ENCODE measurements at regions not wholly inside any gene's neighbourhood (a gene's known extent, or its start where the extent isn't known, plus 50 kb on each side); places are given as distances from the start of the nearest gene placed in this dataset.

- intact Hi-C loops (cut with DNase I) = no loop called here
- TF ChIP-seq, protein P1, sequence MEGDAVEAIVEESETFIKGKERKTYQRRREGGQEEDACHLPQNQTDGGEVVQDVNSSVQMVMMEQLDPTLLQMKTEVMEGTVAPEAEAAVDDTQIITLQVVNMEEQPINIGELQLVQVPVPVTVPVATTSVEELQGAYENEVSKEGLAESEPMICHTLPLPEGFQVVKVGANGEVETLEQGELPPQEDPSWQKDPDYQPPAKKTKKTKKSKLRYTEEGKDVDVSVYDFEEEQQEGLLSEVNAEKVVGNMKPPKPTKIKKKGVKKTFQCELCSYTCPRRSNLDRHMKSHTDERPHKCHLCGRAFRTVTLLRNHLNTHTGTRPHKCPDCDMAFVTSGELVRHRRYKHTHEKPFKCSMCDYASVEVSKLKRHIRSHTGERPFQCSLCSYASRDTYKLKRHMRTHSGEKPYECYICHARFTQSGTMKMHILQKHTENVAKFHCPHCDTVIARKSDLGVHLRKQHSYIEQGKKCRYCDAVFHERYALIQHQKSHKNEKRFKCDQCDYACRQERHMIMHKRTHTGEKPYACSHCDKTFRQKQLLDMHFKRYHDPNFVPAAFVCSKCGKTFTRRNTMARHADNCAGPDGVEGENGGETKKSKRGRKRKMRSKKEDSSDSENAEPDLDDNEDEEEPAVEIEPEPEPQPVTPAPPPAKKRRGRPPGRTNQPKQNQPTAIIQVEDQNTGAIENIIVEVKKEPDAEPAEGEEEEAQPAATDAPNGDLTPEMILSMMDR (IDR thresholded peaks at IDR 0.05) = no peak
- TF ChIP-seq POLR2A (IDR thresholded peaks at IDR 0.05) = no peak
- WGBS, 4 donors = 43 to 50% (median 47%) methylated on average over 3 of the region's 3 CpGs
These were observed 440.5 kb upstream of the ID2 start for GRCh38 chr2:8241317-8241716.

DNA sequence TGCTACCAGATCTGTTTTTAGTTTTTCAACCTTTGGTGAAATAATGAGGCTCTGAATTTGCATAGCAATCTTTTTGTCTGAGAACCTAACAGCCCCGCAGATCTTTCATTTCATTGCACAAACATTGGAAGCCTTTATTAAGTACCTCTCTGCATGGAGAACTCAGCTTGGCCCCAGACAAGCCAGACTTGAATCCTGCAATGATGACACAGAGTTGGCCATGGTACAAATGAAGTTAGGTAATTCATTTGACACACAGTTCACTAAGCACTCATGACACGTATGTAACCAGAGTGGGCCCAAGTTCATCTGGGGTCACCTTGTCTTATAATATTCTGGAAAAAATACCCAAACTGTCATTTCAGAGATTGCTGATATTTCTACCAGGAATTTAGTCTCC is 439.1 kb upstream of the ID2 start:
- TF ChIP-seq POLR2A (IDR thresholded peaks at IDR 0.05) = no peak
- TF ChIP-seq, protein P1 (IDR thresholded peaks at IDR 0.05) = no peak
- intact Hi-C loops (cut with DNase I) = no loop called here
- DNase-seq = no peak
- Histone ChIP-seq H3K9me3 (replicated peaks in 1 of 3) (no peaks in the 10 kb centered on the region), H3K27ac (no peak overlapping the region), H3K4me3 (no peak overlapping the region), H3K36me3 (replicated peaks in 1 of 2) (no peaks in the 10 kb centered on the region), H3K27me3 (no peaks in the 10 kb centered on the region), H3K4me1 (replicated peaks in 1 of 2) (peaks cover 8 to 12% of the 10 kb centered on the region in 2 donors)
- WGBS, 4 donors = 64 to 75% (median 69%) methylated on average over 2 of the region's 2 CpGs

More at GRCh38 chr2:8241317-8241716, 440.5 kb upstream of the ID2 start:
- peaks cover 8 to 12% of the 10 kb centered on the region in 2 donors for H3K4me1 ChIP-seq (replicated peaks in 1 of 2)
- H3K27me3 ChIP-seq = no peaks in the 10 kb centered on the region
- H3K36me3 ChIP-seq (replicated peaks in 1 of 2) = no peaks in the 10 kb centered on the region
- no peak overlapping the region for H3K27ac ChIP-seq
- no peak for DNase-seq
- H3K9me3 ChIP-seq (replicated peaks in 1 of 3) = no peaks in the 10 kb centered on the region
- H3K4me3 ChIP-seq = no peak overlapping the region

DNA sequence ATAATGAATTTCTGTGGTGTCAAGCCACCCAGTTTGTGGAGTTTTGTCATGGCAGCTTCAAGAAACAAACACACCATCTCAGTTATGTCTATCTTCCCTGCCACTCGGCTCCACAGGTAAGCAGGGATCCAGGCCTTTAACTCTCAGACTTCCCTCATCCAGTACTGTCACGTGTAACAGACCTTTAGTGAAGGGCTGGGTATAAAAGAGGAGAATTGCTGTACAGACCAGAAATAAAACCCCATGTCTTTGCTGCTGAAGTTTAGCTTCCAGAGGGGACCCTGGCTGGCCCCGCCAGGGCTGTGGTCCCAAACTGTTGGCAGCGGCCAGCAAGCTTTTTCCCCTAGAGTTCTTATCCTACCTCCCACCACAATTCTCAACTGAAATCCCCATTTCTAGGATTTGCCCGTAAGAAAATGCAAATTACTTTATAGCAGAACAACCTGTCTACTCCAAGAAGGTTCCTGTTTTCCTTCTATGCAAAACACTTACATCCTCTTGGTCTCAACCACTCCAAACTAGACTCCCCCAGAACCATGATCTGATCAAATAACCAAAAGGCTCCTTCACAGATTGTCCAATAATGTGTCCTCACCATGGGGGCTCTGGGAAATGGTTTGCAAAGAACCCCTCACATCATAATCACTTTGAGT is 438.0 kb upstream of the ID2 start:
- no peaks in the 10 kb centered on the region for H3K9me3 ChIP-seq (replicated peaks in 1 of 3)
- H3K4me3 ChIP-seq = no peak overlapping the region
- TF ChIP-seq POLR2A (IDR thresholded peaks at IDR 0.05) = no peak
- TF ChIP-seq, protein P1 (IDR thresholded peaks at IDR 0.05) = no peak
- intact Hi-C loops (cut with DNase I) = no loop called here
- peaks cover under 1 to 8% of the 10 kb centered on the region in 2 donors for H3K4me1 ChIP-seq (replicated peaks in 1 of 2)
- DNase-seq = no peak
- WGBS, 4 donors = 94 to 95% (median 95%) methylated on average over 5 of the region's 5 CpGs
- H3K27me3 ChIP-seq = no peaks in the 10 kb centered on the region
- no peaks in the 10 kb centered on the region for H3K36me3 ChIP-seq (replicated peaks in 1 of 2)
- H3K27ac ChIP-seq = no peak overlapping the region

GRCh38 chr2:8244639-8245038 is 437.2 kb upstream of the ID2 start:
- Histone ChIP-seq H3K4me1 (replicated peaks in 1 of 2) (peaks cover 0 to 10% of the 10 kb centered on the region in 2 donors), H3K27me3 (no peaks in the 10 kb centered on the region), H3K36me3 (replicated peaks in 1 of 2) (no peaks in the 10 kb centered on the region), H3K27ac (no peak overlapping the region), H3K9me3 (replicated peaks in 1 of 3) (no peaks in the 10 kb centered on the region), H3K4me3 (no peak overlapping the region)
- whole genome bisulfite sequencing, 4 donors = 83 to 92% (median 85%) methylated on average over 2 of the region's 2 CpGs
- no peak for DNase-seq
- TF ChIP-seq, protein P1 (IDR thresholded peaks at IDR 0.05) = no peak
- no peak for TF ChIP-seq POLR2A (IDR thresholded peaks at IDR 0.05)
- intact Hi-C loops (cut with DNase I) = no loop called here

Measured in adrenal gland (tissue), 9 donors.